CD14-positive monocyte (primary cell): ENCODE measurements at regions not wholly inside any gene's neighbourhood (a gene's known extent, or its start where the extent isn't known, plus 50 kb on each side); places are given as distances from the start of the nearest gene placed in this dataset.

Experiments used
- DNase-seq, 3 donors: peaks; one replicate each; pipeline ENCODE4 v3.0.0-alpha.2; 2011 to 2022
- H2AFZ ChIP-seq: 2 replicates; pipeline ENCODE4 v1.6.0; 2012; ENCODE audit warnings: mild to moderate bottlenecking, low read depth, low read length, inconsistent platforms; ENCODE audit not compliant: insufficient read depth, poor library complexity, severe bottlenecking
- H3K27ac ChIP-seq, 2 donors: 1 replicate in 1 of 2; 2 replicates in 1 of 2; pipeline ENCODE4 v1.5.1; 2012 to 2013; ENCODE audit warnings: low read length in 2 of 2, control low read depth in 1 of 2, inconsistent platforms in 1 of 2, low read depth in 1 of 2, mild to moderate bottlenecking in 1 of 2
- H3K27me3 ChIP-seq, 2 donors: one replicate each; pipeline versions ENCODE4 v1.6.0 to v1.6.1; 2011 to 2013; ENCODE audit warnings: low read length in 2 of 2; ENCODE audit not compliant: control insufficient read depth in 2 of 2, insufficient read depth in 2 of 2
- H3K36me3 ChIP-seq, 2 donors: replicated peaks in 1 of 2; 1 replicate in 1 of 2; 2 replicates in 1 of 2; pipeline versions ENCODE4 v1.5.1 to v1.6.1; 2012 to 2013; ENCODE audit warnings: low read length in 2 of 2, control low read depth in 1 of 2, inconsistent platforms in 1 of 2, mild to moderate bottlenecking in 1 of 2; ENCODE audit not compliant: insufficient read depth in 2 of 2, control insufficient read depth in 1 of 2
- H3K4me1 ChIP-seq, 2 donors: 1 replicate in 1 of 2; 2 replicates in 1 of 2; pipeline versions ENCODE4 v1.5.1 to v1.6.1; 2012 to 2013; ENCODE audit warnings: low read length in 2 of 2, control low read depth in 1 of 2, inconsistent platforms in 1 of 2, mild to moderate bottlenecking in 1 of 2, moderate library complexity in 1 of 2; ENCODE audit not compliant: insufficient read depth in 2 of 2, control insufficient read depth in 1 of 2
- H3K4me2 ChIP-seq: replicated peaks from 2 replicates; pipeline ENCODE3; 2012; ENCODE audit warnings: low read length, moderate library complexity, mild to moderate bottlenecking; ENCODE audit not compliant: poor library complexity, severe bottlenecking; ENCODE audit errors: extremely low read depth
- H3K4me3 ChIP-seq, 3 experiments: fragments of 200-600 bp in 1 of 3; sonication (generic) in 1 of 3; replicated peaks in 1 of 3; 1 replicate in 2 of 3; 2 replicates in 1 of 3; pipeline ENCODE4 v1.5.1; 2011 to 2013; ENCODE audit warnings: low read length in 3 of 3, mild to moderate bottlenecking in 3 of 3, control low read depth in 2 of 3, low read depth in 2 of 3, inconsistent platforms in 1 of 3, moderate library complexity in 1 of 3
- H3K79me2 ChIP-seq: 2 replicates; pipeline ENCODE4 v1.6.0; 2012; ENCODE audit warnings: mild to moderate bottlenecking, control low read depth, inconsistent platforms, low read length, moderate library complexity; ENCODE audit not compliant: insufficient read depth
- H3K9ac ChIP-seq: 2 replicates; pipeline ENCODE4 v1.6.0; 2017; ENCODE audit warnings: low read length, mild to moderate bottlenecking; ENCODE audit not compliant: insufficient read depth, poor library complexity, severe bottlenecking
- H3K9me3 ChIP-seq, 2 donors: replicated peaks in 1 of 2; 1 replicate in 1 of 2; 2 replicates in 1 of 2; pipeline versions ENCODE4 v1.5.1 to v1.6.1; 2012 to 2013; ENCODE audit warnings: low read length in 2 of 2, control low read depth in 1 of 2; ENCODE audit not compliant: control insufficient read depth in 1 of 2, insufficient read depth in 1 of 2
- H4K20me1 ChIP-seq: 2 replicates; pipeline ENCODE4 v1.6.0; 2012; ENCODE audit warnings: mild to moderate bottlenecking, low read length, control low read depth, moderate library complexity; ENCODE audit not compliant: insufficient read depth
- H3K27ac Mint-ChIP-seq, 7 donors: one replicate each; pipeline ENCODE4 v1.8.0; 2020; ENCODE audit warnings: mild to moderate bottlenecking in 7 of 7, mixed read lengths in 7 of 7, moderate library complexity in 6 of 7, inconsistent platforms in 2 of 7
- H3K27me3 Mint-ChIP-seq, 3 donors: one replicate each; pipeline ENCODE4 v1.8.0; 2021 to 2022; ENCODE audit warnings: low read depth in 3 of 3, mild to moderate bottlenecking in 3 of 3, mixed read lengths in 3 of 3, moderate library complexity in 3 of 3, inconsistent platforms in 1 of 3
- H3K36me3 Mint-ChIP-seq, 2 donors: one replicate each; pipeline ENCODE4 v1.8.0; 2020; ENCODE audit warnings: mixed read lengths in 2 of 2, inconsistent platforms in 1 of 2, mild to moderate bottlenecking in 1 of 2
- H3K4me1 Mint-ChIP-seq: one replicate; pipeline ENCODE4 v1.8.0; 2020; ENCODE audit warnings: mild to moderate bottlenecking, mixed read lengths
- H3K4me3 Mint-ChIP-seq, 2 donors: one replicate each; pipeline ENCODE4 v1.8.0; 2020; ENCODE audit warnings: mild to moderate bottlenecking in 2 of 2, mixed read lengths in 2 of 2, moderate library complexity in 1 of 2
- H3K9me3 Mint-ChIP-seq, 7 donors: one replicate each; pipeline ENCODE4 v1.8.0; 2020 to 2022; ENCODE audit warnings: mixed read lengths in 7 of 7, mild to moderate bottlenecking in 6 of 7, moderate library complexity in 6 of 7, inconsistent platforms in 2 of 7
- WGBS: methylation state at CpG from one replicate; pipeline ENCODE4 v1.1.5; 2013; ENCODE audit warnings: missing lambda C conversion rate; ENCODE audit not compliant: insufficient coverage; 5-methylcytosine and 5-hydroxymethylcytosine counted together
- intact Hi-C, 2 donors: fragments of 100-400 bp; cut with micrococcal nuclease; formaldehyde crosslinking; loops; one replicate each; pipeline versions ENCODE4 v1.15.0 to v1.15.1; 2023
- TF ChIP-seq, protein P1 (sequence below): fragments of 200-600 bp; IDR thresholded peaks from one replicate; pipeline ENCODE4 v1.8.0; 2022; ENCODE audit warnings: antibody characterized with exemption, mild to moderate bottlenecking

DNA sequence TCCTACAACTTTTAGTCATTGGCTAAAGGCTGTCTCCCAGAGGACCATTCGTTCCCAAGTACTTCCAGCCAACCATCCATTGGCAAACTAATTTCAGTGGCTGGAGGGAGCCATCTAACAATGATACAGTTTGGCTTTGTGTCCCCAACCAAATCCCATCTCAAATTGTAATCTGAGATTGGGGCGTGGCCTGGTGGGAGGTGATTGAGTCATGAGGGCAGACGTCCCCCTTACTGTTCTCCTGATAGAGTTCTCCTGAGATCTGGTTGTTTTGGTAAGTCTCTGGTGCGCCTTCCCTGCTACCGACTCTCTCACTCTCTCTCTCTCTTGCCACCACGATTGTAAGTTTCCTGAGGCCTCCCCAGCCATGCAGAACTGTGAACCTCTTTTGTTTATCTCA lies 99.7 kb upstream of the FUT8 start:
- Mint-ChIP-seq H3K36me3 (no peaks in the 10 kb centered on the region), H3K27me3 (peaks cover 0 to 3% (median 0%) of the 10 kb centered on the region in 3 donors), H3K27ac (no peak overlapping the region), H3K9me3 (peaks cover 0 to 12% (median 5%) of the 10 kb centered on the region in 7 donors), H3K4me3 (no peak overlapping the region), H3K4me1 (no peaks in the 10 kb centered on the region)
- Histone ChIP-seq H3K9ac (no peak overlapping the region), H3K36me3 (no peaks in the 10 kb centered on the region), H3K27ac (no peak overlapping the region), H3K9me3 (peaks cover 0 to 6% of the 10 kb centered on the region in 2 donors), H3K79me2 (no peaks in the 10 kb centered on the region), H4K20me1 (no peaks in the 10 kb centered on the region), H3K4me2 (no peak overlapping the region), H3K27me3 (no peaks in the 10 kb centered on the region), H3K4me3 (no peak overlapping the region), H2AFZ (no peak overlapping the region), H3K4me1 (no peaks in the 10 kb centered on the region)
- DNase-seq: no peak
- TF ChIP-seq, protein P1, sequence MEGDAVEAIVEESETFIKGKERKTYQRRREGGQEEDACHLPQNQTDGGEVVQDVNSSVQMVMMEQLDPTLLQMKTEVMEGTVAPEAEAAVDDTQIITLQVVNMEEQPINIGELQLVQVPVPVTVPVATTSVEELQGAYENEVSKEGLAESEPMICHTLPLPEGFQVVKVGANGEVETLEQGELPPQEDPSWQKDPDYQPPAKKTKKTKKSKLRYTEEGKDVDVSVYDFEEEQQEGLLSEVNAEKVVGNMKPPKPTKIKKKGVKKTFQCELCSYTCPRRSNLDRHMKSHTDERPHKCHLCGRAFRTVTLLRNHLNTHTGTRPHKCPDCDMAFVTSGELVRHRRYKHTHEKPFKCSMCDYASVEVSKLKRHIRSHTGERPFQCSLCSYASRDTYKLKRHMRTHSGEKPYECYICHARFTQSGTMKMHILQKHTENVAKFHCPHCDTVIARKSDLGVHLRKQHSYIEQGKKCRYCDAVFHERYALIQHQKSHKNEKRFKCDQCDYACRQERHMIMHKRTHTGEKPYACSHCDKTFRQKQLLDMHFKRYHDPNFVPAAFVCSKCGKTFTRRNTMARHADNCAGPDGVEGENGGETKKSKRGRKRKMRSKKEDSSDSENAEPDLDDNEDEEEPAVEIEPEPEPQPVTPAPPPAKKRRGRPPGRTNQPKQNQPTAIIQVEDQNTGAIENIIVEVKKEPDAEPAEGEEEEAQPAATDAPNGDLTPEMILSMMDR: no peak
- 80% methylated on average over 1 of the region's 6 CpGs for WGBS
- intact Hi-C loops: no loop called here

DNA sequence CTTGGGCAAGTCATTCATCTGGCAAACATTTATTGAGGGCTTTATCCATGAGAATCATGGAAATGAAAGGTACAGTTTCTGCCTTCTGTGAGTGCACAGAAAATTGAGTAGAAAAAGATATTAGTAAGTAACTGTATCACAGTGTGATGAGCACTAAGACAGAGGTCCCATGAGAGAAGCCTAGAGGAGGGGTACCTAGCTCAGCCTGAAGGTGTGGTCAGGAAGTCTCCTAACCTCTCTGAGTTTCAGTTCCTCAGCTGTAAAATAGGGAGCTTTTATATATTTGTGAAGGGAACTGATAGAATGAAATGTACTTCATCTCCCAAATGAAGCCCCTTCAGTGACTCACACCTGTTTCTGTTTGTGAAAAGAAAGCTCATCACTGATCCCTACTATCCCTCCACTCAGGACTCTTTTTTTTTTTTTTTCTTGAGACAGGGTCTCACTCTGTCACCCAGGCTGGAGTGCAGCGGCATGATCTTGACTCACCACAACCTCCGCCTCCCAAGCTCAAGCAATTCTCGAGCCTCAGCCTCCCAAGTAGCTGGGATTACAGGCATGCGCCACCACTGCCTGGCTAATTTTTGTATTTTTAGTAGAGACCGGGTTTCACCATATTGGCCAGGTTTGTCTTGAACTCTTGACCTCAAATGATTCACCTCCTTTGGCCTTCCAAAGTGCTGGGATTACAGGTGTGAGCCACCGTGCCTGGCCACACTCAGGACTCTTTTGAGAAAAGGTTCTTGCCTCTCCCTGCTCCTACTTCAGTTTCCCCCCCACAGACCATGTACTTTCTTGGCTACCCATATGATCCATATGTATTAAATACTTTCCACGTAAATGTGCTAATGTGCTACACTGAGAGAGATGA lies 93.7 kb upstream of the FUT8 start:
- TF ChIP-seq, protein P1: no peak
- no peaks in the 10 kb centered on the region for H4K20me1 ChIP-seq
- Mint-ChIP-seq H3K27ac (peak overlapping the region in 1 of 7 donors; percentile 43), H3K4me3 (no peak overlapping the region), H3K27me3 (peaks cover 1 to 6% (median 4%) of the 10 kb centered on the region in 3 donors), H3K36me3 (no peaks in the 10 kb centered on the region), H3K9me3 (peaks cover 0 to 12% (median 5%) of the 10 kb centered on the region in 7 donors), H3K4me1 (peaks cover 11% of the 10 kb centered on the region)
- H3K4me1 ChIP-seq: no peaks in the 10 kb centered on the region
- H3K4me3 ChIP-seq: no peak overlapping the region
- H2AFZ ChIP-seq: no peak overlapping the region
- 100% methylated on average over 6 of the region's 7 CpGs for WGBS
- DNase-seq: no peak
- H3K4me2 ChIP-seq: no peak overlapping the region
- no peaks in the 10 kb centered on the region for H3K79me2 ChIP-seq
- no peak overlapping the region for H3K27ac ChIP-seq
- no peaks in the 10 kb centered on the region for H3K27me3 ChIP-seq
- intact Hi-C loops: no loop called here
- H3K36me3 ChIP-seq: no peaks in the 10 kb centered on the region
- H3K9ac ChIP-seq: no peak overlapping the region
- peaks cover 0 to 6% of the 10 kb centered on the region in 2 donors for H3K9me3 ChIP-seq
